ELR (cell line): ENCODE measurements at regions not wholly inside any gene's neighbourhood (a gene's known extent, or its start where the extent isn't known, plus 50 kb on each side); places are given as distances from the start of the nearest gene placed in this dataset.

ENCODE experiments used
- DNase-seq: peaks from one replicate; pipeline ENCODE4 v3.0.0-alpha.2; 2015; ENCODE audit warnings: low read depth

DNA sequence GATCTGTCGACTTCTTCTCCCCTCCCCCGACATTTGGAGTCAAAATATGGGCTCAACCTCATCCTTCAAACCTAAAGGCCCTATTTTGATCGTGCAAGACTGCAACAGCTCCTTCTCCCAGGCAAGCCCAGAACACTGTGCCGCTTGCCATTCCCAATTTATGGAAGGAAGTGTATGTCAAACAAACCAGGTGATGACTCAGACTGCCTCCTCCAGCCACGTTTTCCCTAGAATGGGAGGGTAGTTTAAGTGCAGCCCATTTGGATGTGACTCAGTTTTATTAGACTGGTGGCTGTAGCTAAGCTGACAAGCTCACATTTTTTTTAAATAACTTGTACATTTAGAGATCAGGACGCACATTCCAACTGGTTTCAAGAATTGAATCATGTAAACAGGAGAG lies 570.4 kb upstream of the DIPK2B start:
- peak; percentile 97 for DNase-seq

GRCh38 chrX:45769761-45770582 lies 569.3 kb upstream of the DIPK2B start:
- peak; percentile 88 for DNase-seq

- DNase-seq, result peak; percentile 40
Measured at GRCh38 chrX:45768666-45769236, 568.1 kb upstream of the DIPK2B start.

- DNase-seq, result peak; percentile 52
Measured at GRCh38 chrX:45766981-45767501, 566.4 kb upstream of the DIPK2B start.

DNA sequence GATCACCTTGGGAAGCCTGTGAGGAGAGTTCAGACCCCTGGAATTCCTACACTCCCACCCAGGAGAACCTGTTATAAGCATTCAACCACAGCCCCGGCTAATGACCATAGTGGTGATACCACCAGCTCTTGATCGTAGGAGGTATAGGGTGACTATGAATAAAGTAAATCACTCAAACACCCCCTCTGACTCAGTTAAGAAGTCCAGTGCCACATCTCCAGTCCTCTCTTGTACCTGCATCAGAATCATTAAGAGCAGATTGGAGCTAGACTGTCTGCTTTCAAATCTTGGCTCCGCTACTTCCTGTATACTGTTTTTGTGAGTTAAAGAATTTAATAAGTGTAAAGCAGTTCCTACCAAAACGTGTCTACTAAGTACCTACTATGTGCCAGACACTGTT lies 565.1 kb upstream of the DIPK2B start:
- peak; percentile 59 for DNase-seq

DNA sequence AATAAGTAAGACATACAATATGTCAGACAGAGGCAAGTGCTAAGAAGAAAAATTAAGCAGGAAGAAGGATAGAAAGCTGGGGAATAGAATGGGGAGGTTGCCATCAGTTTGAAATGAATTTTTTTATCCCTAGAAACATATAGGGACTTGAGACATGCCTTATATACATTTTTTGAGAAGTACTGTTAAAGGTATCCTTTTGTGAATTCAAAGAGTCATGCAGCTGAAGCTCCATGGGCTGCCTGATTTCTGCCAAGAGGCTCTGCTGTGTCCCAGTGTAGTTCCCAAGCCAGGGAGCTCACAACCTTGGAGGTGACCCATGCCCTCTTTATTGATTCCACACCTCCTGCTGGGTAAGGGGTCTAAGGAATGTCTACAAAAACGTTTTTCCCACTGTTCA lies 564.6 kb upstream of the DIPK2B start:
- no peak for DNase-seq

DNA sequence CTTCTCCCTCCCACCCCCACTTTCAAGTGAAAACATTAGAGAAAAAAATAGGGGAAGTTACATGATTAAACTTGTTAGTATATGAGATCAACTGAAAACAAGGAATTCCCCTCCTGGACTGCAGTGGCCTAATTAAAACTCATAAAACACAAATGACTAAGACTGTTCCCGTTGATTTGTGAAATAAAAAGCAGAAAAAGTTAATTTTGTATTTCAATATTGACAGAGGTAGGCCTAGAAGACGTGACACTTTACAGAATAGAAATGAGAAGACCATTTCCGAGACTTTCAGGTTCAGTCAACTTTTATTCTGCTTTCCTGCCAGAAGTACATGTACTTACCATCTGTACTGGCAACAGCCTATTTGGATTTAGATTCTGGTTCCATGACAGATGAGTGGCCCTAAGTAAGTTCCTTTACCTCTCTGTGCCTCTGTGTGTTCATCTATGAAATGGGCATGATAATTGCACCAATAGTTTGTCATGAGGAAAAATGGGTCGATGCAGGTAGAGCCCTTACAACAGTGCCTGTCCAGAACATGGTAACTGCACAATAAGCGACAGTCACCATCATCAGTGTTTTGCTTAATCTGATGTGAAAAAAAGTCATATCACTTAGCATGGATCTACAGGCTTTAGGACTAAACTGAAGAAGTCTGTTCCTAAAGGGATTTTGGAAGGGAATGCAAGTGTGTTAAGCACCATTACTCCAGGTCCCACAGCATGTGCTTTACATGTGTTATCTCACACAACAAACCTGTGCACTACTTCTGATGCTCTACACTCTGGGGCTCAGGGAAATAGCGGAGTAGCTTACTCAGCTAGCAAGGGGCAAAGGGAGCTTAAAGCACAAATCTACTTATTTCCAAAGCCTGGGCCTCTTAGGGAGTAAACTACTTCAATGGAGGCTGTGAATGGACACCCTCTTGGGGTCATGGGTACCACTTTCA lies 562.3 kb upstream of the DIPK2B start:
- DNase-seq, result peak; percentile 55

DNA sequence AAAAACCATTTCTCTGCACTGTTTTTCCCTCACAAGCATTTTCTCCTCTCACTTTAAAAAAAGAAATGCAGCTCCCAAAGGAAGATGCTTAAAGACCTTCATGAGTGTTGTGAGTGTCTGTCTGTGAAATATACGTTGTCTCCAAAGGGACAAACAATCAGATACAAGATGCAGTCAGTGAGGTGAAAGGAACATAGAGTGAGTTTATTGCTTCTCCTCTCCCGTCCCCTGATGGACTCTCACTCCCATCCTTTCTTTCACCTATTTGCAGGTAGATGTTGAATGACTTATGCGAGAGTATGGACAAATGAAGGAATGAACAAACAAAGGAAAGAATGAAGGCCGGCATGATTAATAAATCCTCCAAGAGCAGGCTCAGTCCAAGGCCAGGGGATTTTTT lies 561.2 kb upstream of the DIPK2B start:
- DNase-seq, result peak; percentile 43

- DNase-seq, result peak; percentile 47
Measured at GRCh38 chrX:45760187-45760742, 559.6 kb upstream of the DIPK2B start.

DNA sequence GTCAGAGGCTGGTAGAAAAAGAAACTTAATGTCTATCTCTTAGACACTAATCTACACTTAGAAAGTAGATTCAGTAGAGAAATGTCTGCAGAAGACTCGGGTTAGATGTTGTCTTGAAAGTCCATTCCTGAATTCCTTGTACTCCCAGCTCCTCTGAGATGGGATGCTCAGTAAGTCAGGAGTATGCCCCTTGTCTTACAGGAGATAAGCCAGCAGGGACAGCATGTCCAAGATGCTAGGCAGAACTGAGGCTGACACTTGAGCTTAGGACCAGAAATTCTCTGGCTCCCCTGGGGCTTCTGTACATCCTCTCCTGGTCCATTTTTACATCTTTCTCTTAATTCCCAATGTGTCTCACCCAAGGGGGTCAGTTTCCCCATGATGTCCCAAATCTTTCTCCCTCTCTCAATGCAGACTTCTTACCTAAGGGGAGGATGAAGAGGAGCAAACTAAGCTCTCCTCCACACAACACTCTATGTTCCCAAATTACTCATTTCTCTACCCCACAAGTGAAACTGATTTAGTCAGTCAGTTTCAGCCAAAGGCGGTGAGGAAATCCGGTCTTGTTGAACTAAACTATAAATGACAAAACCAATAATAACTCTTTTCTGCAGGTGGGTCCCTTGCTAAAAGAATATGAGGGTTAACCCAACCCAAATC lies 558.2 kb upstream of the DIPK2B start:
- peak; percentile 73 for DNase-seq

DNA sequence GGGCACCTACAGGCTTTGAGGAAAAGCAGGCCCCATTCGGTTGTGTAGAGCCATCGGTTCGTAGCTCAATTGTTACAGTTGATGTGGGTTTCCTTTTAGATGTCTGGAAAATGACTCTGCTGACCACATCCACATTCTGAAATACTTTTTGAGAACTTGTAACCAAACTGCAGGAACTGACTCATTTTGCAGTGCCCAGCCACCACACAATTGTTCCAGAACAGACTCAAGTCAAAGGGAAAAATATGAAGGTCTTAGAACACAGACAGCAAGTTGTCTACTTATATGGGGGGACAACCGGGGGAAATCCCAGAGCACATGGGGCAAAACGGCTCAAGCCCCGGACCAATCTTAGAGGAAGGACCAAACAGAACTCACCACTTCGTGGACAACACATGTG lies 557.6 kb upstream of the DIPK2B start:
- peak; percentile 91 for DNase-seq

DNA sequence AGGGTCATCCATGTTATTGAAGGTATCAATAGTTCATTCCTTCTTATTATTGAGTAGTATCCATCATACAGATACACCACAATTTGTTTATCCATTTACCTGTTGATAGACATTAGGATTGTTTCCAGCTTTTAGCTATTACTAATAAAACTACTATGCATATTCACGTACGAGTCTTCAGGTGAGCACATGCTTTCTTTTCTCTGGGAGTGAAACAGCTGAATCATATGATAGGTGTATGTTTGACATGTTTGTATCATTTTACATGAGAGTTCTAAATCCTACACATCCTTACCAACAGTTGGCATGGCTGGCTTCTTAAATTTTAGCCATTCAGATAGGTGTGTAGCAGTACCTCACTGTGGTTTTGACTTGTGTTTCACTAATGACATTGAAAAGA lies 556.6 kb upstream of the DIPK2B start:
- peak; percentile 11 for DNase-seq

DNA sequence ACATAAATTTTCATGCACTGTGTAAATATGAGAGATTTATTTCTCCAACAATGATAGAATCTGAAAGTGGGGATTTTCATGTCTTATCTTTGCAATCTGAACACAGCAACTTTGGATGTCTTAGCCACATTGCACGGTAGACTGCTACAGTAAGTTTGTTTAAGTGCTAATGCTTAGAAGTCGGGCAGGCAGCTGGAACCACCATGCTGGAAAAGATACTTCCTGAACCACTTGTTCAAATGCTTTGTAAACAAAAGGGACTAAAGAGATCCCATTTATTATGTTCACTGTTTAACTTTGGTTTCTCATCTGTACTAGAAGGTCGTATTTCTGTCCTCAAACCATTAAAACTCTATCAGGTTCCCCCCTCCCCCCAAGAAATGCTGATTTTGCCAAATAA lies 555.9 kb upstream of the DIPK2B start:
- peak; percentile 36 for DNase-seq

DNA sequence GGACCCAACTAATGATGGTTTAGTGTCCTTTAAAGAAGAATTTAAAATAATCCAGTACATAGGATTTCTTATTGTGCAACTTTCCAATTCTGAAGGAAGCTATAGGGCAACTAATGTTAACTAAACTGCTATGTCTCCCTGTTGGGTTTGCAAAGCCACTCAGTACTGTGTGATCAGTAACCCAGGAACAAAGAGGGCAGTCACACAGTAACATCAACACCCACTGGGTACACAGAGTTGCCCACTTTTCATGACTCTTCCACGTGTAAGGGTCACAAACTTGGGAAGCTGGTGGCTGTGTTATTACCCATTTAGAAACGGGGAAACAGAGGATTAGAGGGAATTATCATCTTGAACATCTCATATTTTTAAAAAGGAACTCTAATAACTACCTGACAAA lies 555.0 kb upstream of the DIPK2B start:
- DNase-seq, result peak; percentile 42

- DNase-seq, result peak; percentile 15
Measured at GRCh38 chrX:45751156-45751555, 550.5 kb upstream of the DIPK2B start.

DNA sequence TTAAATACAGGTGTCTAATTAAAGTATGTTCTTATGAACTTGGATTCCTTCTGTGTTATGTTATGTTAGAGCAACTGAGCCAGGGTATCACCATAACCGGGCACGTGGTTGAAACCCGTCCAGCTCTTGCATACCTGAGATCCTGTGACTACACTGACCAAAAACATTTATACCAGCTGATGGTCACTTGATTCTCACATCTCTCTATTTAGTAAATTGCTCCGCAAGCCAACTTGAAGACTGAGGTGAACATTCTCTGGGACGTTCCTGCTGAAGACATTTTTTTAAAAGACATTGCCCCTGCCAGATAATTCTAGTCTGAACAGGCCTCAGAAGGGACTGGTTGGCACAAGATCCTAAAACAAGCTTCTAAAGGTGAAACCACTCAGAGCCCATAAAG lies 550.0 kb upstream of the DIPK2B start:
- DNase-seq, result no peak

GRCh38 chrX:45749375-45749774 lies 548.7 kb upstream of the DIPK2B start:
- DNase-seq, result peak; percentile 50

DNA sequence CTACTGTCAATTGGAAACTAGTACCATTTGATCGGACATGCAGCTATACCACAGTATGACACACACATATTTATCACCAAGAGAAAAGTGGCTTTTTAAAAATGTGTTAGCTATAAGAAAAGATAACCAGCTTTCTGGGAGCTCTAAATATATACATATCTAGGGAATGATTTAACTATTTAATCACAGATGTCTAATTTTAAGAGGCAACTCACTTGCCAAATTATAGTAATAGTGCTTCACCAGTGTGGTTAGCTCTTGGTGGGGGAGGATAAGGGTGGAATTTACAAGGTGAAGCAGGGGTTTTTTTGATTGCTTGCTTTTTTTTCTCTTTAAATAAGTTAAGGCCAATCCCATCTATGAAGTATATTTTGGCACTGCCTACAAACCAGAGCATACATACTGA lies 547.7 kb upstream of the DIPK2B start:
- peak; percentile 27 for DNase-seq

DNA sequence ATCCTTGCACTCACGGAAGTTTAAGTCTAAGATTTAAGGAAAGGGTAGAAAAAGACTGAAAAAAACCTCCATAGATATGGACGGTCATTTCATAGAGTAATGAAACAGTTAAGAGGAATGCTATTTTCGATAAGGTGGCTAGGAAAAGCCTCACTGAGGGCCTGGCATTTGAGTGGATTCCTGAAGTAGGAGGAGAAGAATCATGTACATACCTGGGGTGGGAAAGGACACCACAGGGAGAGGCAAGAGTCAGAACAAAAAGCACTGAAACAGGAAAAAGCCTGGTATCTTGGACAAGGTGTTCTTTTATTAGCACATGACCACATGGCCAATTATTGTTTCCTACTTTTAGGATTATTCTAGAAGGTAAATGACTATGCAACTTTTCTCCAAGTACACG lies 547.2 kb upstream of the DIPK2B start:
- peak; percentile 20 for DNase-seq

DNA sequence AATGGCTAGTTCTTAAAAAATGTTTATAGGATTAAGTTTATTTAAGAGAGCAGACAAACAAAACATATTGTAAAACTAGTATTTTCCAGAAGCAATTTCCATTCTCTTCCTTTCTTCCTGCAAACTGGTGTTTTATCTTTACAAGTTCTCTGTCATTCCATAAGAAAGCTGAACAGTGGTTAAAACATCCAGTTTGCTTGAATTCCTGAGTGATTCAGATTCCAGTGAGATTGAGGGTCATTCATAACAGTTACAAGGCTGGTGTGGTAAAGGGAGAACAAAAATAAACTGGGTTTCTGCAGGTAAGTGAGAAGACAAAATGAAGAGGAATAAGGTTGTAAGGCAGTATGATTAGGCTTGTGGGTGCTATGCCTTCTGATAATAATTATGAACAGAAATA lies 544.8 kb upstream of the DIPK2B start:
- peak; percentile 37 for DNase-seq

- peak; percentile 59 for DNase-seq
Measured at GRCh38 chrX:45743906-45744625, 543.4 kb upstream of the DIPK2B start.
